OCI-LY1 (cell line): ENCODE measurements at regions not wholly inside any gene's neighbourhood (a gene's known extent, or its start where the extent isn't known, plus 50 kb on each side); places are given as distances from the start of the nearest gene placed in this dataset.

Experiments used
- EZH2 ChIP-seq: fragments of 200-600 bp; sonication (generic), shearing (Covaris generic); IDR thresholded peaks from 2 replicates; pipeline ENCODE4 v1.8.0; 2017; ENCODE audit warnings: borderline replicate concordance, mixed run types, mild to moderate bottlenecking, antibody characterized with exemption, low read length, moderate library complexity, mixed read lengths
- TF ChIP-seq, protein P1 (sequence below): fragments of 200-600 bp; sonication (generic), shearing (Covaris generic); IDR thresholded peaks from 2 replicates; pipeline ENCODE4 v1.5.1; 2017; ENCODE audit warnings: mild to moderate bottlenecking, antibody characterized with exemption, low read length, moderate library complexity, mixed read lengths

DNA sequence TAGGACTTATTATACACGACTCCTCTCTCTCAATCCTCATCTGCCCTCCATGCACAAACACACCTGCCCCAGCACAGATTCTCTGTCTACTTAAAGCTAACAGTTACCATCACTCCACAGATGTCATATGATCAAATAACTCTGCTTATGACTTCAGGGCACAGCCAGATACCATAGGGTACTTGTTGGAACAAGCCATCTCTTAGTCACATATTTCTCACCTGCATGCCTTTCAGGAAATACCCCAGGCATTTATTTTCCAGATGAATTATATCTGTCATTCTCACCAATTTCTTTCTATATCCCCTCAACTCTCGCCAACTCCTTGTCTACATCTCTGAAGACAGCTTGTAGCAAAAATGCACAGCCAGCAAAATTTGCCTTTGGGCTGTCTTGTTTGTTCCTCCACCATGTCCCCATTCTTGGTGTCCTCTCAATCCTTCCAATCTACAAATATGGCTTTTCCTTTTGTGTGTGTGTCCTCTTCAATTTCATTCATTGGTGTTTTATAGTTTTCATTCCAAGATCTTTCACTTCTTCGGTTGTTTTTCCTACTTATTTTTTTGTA, 353.9 kb upstream of the CAMK1G start:
- TF ChIP-seq, protein P1, sequence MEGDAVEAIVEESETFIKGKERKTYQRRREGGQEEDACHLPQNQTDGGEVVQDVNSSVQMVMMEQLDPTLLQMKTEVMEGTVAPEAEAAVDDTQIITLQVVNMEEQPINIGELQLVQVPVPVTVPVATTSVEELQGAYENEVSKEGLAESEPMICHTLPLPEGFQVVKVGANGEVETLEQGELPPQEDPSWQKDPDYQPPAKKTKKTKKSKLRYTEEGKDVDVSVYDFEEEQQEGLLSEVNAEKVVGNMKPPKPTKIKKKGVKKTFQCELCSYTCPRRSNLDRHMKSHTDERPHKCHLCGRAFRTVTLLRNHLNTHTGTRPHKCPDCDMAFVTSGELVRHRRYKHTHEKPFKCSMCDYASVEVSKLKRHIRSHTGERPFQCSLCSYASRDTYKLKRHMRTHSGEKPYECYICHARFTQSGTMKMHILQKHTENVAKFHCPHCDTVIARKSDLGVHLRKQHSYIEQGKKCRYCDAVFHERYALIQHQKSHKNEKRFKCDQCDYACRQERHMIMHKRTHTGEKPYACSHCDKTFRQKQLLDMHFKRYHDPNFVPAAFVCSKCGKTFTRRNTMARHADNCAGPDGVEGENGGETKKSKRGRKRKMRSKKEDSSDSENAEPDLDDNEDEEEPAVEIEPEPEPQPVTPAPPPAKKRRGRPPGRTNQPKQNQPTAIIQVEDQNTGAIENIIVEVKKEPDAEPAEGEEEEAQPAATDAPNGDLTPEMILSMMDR, result no peak
- no peak for TF ChIP-seq EZH2
